ENCODE measurements at regions not wholly inside any gene's neighbourhood (a gene's known extent, or its start where the extent isn't known, plus 50 kb on each side); places are given as distances from the start of the nearest gene placed in this dataset.

- H3K4me3 ChIP-seq = no peak overlapping the region
- 94 to 99% (median 97%) methylated on average over 3 of the region's 3 CpGs for WGBS, 5 donors
- peaks cover 0 to 6% (median 0%) of the 10 kb centered on the region in 8 donors for H3K9me3 ChIP-seq
- no peaks in the 10 kb centered on the region for H3K27me3 ChIP-seq (replicated peaks in 1 of 7)
- peaks cover 0 to 10% (median 3%) of the 10 kb centered on the region in 6 donors for H3K4me1 ChIP-seq
- no peak overlapping the region for H3K27ac ChIP-seq
- no peaks in the 10 kb centered on the region for H3K36me3 ChIP-seq
- TF ChIP-seq CTCF (IDR thresholded peaks at IDR 0.05 in 8 of 11, conservative IDR thresholded peaks at IDR 0.05 in 3 of 11) = no peak
- no peak for TF ChIP-seq POLR2A (IDR thresholded peaks at IDR 0.05)
- no peak for TF ChIP-seq POLR2AphosphoS5 (IDR thresholded peaks at IDR 0.05)
- intact Hi-C loops (cut with DNase I; ENCODE audit: low total_unique reads) = no loop called here
- DNase-seq = no peak
Observed at GRCh38 chr4:155541716-155542115, 124.9 kb upstream of the GUCY1A1 start.

GRCh38 chr4:155540698-155541097 is 126.0 kb upstream of the GUCY1A1 start:
- Histone ChIP-seq H3K27me3 (replicated peaks in 1 of 7) (no peaks in the 10 kb centered on the region), H3K36me3 (no peaks in the 10 kb centered on the region), H3K4me1 (peaks cover 0 to 9% (median 3%) of the 10 kb centered on the region in 6 donors), H3K27ac (no peak overlapping the region), H3K9me3 (peaks cover 0 to 6% (median 0%) of the 10 kb centered on the region in 8 donors), H3K4me3 (no peak overlapping the region)
- intact Hi-C loops (cut with DNase I; ENCODE audit: low total_unique reads) = no loop called here
- no peak for DNase-seq
- 89 to 98% (median 92%) methylated on average over 7 of the region's 7 CpGs for WGBS, 5 donors
- TF ChIP-seq POLR2AphosphoS5 (IDR thresholded peaks at IDR 0.05) (no peak), POLR2A (IDR thresholded peaks at IDR 0.05) (no peak), CTCF (IDR thresholded peaks at IDR 0.05 in 8 of 11, conservative IDR thresholded peaks at IDR 0.05 in 3 of 11) (no peak)

GRCh38 chr4:155539746-155540145 is 126.9 kb upstream of the GUCY1A1 start:
- Histone ChIP-seq H3K4me3 (no peak overlapping the region), H3K4me1 (peaks cover 0 to 4% (median 0%) of the 10 kb centered on the region in 6 donors), H3K27me3 (replicated peaks in 1 of 7) (no peaks in the 10 kb centered on the region), H3K9me3 (peaks cover 0 to 3% (median 0%) of the 10 kb centered on the region in 8 donors), H3K36me3 (no peaks in the 10 kb centered on the region), H3K27ac (no peak overlapping the region)
- TF ChIP-seq POLR2A (IDR thresholded peaks at IDR 0.05) (no peak), CTCF (IDR thresholded peaks at IDR 0.05 in 8 of 11, conservative IDR thresholded peaks at IDR 0.05 in 3 of 11) (no peak), POLR2AphosphoS5 (IDR thresholded peaks at IDR 0.05) (no peak)
- DNase-seq = no peak
- intact Hi-C loops (cut with DNase I; ENCODE audit: low total_unique reads) = no loop called here
- WGBS, 5 donors = 76 to 94% (median 87%) methylated on average over 3 of the region's 3 CpGs

- 77 to 93% (median 83%) methylated on average over 2 of the region's 2 CpGs for WGBS, 5 donors
- Histone ChIP-seq H3K4me3 (no peak overlapping the region), H3K36me3 (no peaks in the 10 kb centered on the region), H3K9me3 (no peaks in the 10 kb centered on the region), H3K27ac (no peak overlapping the region), H3K4me1 (no peaks in the 10 kb centered on the region), H3K27me3 (replicated peaks in 1 of 7) (no peaks in the 10 kb centered on the region)
- TF ChIP-seq CTCF (IDR thresholded peaks at IDR 0.05 in 8 of 11, conservative IDR thresholded peaks at IDR 0.05 in 3 of 11) (no peak), POLR2AphosphoS5 (IDR thresholded peaks at IDR 0.05) (no peak), POLR2A (IDR thresholded peaks at IDR 0.05) (no peak)
- intact Hi-C loops (cut with DNase I; ENCODE audit: low total_unique reads) = no loop called here
- no peak for DNase-seq
Observed at GRCh38 chr4:155535802-155536454, 130.7 kb upstream of the GUCY1A1 start.

All from spleen (tissue), 11 donors.